ENCODE measurements at regions not wholly inside any gene's neighbourhood (a gene's known extent, or its start where the extent isn't known, plus 50 kb on each side); places are given as distances from the start of the nearest gene placed in this dataset.

GRCh38 chr1:219792337-219793021 lies 135.9 kb downstream of the SLC30A10 start:
- H3K27ac ChIP-seq: no peak overlapping the region
- TF ChIP-seq CTCF (conservative IDR thresholded peaks at IDR 0.05): no peak

- no peak for TF ChIP-seq CTCF (conservative IDR thresholded peaks at IDR 0.05)
- no peak overlapping the region for H3K27ac ChIP-seq
These were observed 136.6 kb downstream of the SLC30A10 start for GRCh38 chr1:219791766-219792165.

- H3K27ac ChIP-seq: no peak overlapping the region
- no peak for TF ChIP-seq CTCF (conservative IDR thresholded peaks at IDR 0.05)
These were observed 137.3 kb downstream of the SLC30A10 start for GRCh38 chr1:219790834-219791615.

DNA sequence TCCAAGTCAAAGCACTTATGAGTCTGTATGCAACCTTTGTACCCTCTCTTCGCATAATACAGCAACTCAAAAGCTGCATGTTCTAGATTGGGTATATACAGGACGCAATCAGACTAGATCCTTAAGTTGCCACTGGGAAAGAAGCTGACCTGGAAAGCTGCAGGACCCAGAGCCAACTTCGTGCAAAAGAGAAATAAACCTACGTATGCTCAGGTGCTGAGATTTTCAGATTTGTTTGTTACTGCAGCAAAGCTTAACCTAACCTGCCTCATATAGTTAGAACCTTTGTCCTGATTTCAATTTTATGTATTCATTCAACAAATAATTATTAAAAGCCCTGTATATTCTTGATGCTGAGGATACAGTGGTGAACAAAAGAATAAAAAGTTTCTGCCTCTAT lies 139.7 kb downstream of the SLC30A10 start:
- no peak overlapping the region for H3K27ac ChIP-seq
- no peak for TF ChIP-seq CTCF (conservative IDR thresholded peaks at IDR 0.05)

GRCh38 chr1:219788091-219788490 lies 140.3 kb downstream of the SLC30A10 start:
- no peak overlapping the region for H3K27ac ChIP-seq
- no peak for TF ChIP-seq CTCF (conservative IDR thresholded peaks at IDR 0.05)

- no peak overlapping the region for H3K27ac ChIP-seq
- TF ChIP-seq CTCF (conservative IDR thresholded peaks at IDR 0.05): no peak
These were observed 143.5 kb downstream of the SLC30A10 start for GRCh38 chr1:219784660-219785381.

- H3K27ac ChIP-seq: no peak overlapping the region
- TF ChIP-seq CTCF (conservative IDR thresholded peaks at IDR 0.05): no peak
These were observed 144.6 kb downstream of the SLC30A10 start for GRCh38 chr1:219783605-219784235.
